ENCODE measurements at regions not wholly inside any gene's neighbourhood (a gene's known extent, or its start where the extent isn't known, plus 50 kb on each side); places are given as distances from the start of the nearest gene placed in this dataset.
"Not testable (repeated sequence)": the region's sequence is repeated elsewhere in the genome, so short reads cannot be mapped to it uniquely, and the experiment has no call there.

DNA sequence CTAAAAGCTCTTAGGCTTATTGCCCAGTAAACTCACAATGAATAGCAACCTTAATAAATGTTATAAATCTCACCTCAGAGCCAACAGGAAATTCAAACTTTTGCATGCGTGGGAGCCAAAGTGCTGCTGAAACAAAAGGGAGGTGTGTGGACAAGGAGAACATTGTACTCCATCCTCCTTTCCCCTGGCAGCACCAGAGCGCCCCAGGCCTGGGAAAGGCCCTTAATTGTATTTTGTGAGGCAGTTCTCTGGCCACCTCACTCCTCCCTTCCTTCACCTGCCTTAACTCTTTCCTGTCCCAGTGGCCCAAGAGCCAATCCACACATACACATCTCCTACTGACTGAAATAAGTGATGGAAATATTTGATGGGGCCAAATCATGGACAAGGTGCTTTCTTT is 648.5 kb downstream of the LMO4 start:
- intact Hi-C loops (cut with DNase I), result no loop called here
- DNase-seq (ENCODE audit: low spot score), result no peak

DNA sequence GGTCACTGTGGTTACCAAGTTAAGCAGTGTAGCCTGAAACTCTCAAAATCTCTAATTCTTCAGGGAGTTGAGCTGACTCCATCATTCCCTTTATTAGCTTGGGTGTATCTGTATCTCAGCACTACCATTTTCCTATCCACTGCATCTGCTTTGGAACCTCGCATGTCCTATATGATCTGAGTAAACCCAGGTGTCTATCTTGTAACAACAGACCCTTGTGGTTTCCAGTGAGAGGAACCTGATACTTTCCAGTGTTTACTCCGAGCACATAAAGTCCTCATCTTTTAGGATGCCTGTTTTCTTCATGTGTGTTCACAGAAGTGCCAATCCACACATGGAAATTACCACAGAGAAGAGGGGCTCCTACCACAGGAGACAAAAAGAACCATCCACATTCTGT is 650.4 kb downstream of the LMO4 start:
- intact Hi-C loops (cut with DNase I), result no loop called here
- no peak for DNase-seq (ENCODE audit: low spot score)

GRCh38 chr1:87980494-87980893 is 651.8 kb downstream of the LMO4 start:
- intact Hi-C loops (cut with DNase I), result no loop called here
- no peak for DNase-seq (ENCODE audit: low spot score)

DNA sequence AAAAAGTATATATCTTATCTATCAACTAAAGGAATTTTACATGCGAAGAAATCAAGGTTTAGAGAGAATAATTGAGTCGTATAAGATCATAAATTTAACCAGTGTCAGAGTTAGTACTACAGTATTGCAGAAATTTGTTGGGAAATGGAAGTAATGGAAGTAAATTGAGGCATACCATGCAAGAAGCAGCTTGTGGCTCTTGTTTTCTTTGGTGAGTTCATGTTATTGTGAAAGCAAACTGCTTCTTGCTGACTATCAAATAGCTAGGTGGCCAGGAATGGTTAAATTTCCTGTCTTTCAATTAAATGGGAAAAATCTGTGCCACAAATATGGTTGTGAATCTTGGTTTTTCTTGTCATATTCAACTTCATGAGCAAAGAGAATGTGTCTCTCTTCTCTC is 652.7 kb downstream of the LMO4 start:
- DNase-seq (ENCODE audit: low spot score), result no peak
- intact Hi-C loops (cut with DNase I), result no loop called here

DNA sequence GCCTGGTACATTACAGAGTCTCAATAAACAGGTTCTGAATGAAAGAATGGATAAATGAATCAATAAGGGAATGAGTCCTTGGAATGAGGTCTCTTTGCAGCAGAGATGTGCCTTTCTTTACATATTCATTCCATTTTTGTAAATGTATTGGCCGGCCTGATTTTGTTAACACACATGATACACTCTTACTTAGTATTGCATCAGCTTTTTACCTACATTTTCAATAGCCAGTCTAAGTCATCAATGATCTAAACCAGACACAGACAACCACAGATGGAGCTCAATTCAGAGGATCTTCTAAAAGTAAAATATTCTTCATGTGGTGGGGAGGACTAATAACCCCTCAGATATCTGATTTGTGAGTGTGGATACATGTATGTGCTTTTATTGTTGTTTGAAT is 653.1 kb downstream of the LMO4 start:
- DNase-seq (ENCODE audit: low spot score), result no peak

GRCh38 chr1:87983841-87984240 is 655.2 kb downstream of the LMO4 start:
- intact Hi-C loops (cut with DNase I), result no loop called here
- no peak for DNase-seq (ENCODE audit: low spot score)

More for the DNA sequence above, 653.1 kb downstream of the LMO4 start:
- intact Hi-C loops (cut with DNase I), result no loop called here

GRCh38 chr1:87985071-87985470 is 656.4 kb downstream of the LMO4 start:
- DNase-seq (ENCODE audit: low spot score), result no peak
- intact Hi-C loops (cut with DNase I), result no loop called here

GRCh38 chr1:87986130-87986866 is 657.6 kb downstream of the LMO4 start:
- no peak for DNase-seq (ENCODE audit: low spot score)
- intact Hi-C loops (cut with DNase I), result no loop called here

DNA sequence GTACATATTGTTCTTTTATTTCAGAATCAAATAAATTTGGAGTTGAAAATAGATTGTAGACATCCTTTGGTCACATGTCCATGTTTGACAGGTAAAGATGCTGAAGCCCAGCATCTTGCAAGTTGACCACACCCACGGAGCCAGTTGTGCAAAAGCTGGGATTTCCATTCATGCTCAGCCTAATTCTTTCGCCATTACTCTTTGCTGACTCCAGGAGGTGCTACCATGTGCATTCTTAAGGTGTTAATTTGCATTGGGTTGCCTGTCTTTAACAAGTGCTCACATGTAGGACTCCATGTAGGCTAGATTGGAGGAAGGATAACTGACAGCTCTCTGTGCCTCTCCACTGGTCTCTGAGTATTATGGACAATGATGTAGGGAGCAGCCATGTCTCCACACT is 660.7 kb downstream of the LMO4 start:
- DNase-seq (ENCODE audit: low spot score), result no peak
- intact Hi-C loops (cut with DNase I), result no loop called here

GRCh38 chr1:87992536-87992935 is 663.9 kb downstream of the LMO4 start:
- intact Hi-C loops (cut with DNase I); DNase-seq (ENCODE audit: low spot score): not testable (repeated sequence)

- intact Hi-C loops (cut with DNase I), result no loop called here
- no peak for DNase-seq (ENCODE audit: low spot score)
These were observed 664.4 kb downstream of the LMO4 start for GRCh38 chr1:87993051-87993450.

DNA sequence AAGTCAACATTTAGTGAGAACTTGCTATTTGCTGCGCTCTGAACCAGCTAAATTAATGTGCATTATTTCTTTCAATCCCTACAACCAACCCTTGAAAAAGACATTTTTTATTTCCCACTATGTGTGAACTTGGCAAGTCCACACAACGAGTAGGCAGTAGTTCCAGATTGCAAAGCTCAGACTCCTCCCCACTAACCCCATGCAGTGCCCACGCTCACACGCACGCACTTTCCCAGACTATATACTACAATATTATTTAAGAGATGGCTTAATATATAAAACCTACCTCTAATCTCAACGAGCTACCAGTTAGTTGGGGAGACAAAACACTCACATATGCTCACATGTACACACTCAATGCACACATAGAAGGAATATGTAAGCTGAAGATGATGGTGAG is 671.2 kb downstream of the LMO4 start:
- intact Hi-C loops (cut with DNase I), result no loop called here
- DNase-seq (ENCODE audit: low spot score), result no peak

DNA sequence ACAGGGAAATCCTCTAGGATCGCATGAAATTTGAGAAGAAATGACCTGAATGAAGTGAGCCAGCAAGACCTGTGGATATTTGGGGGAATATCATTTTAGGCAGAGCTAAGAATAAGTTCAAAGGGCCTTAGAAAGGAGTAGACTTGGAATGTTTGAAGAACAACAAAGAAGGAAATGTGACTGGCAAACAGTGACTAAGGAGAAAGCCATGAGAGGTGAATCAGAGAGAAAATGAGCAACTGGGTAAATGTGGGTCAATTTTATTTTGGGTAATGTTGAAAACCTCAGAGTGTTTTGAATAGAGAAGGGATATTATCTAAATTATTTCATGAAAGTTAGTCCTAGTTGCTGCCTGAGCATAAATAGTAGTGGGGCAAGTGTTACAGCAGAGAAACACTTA is 672.8 kb downstream of the LMO4 start:
- intact Hi-C loops (cut with DNase I), result no loop called here
- DNase-seq (ENCODE audit: low spot score), result no peak

GRCh38 chr1:88003255-88003654 is 674.6 kb downstream of the LMO4 start:
- intact Hi-C loops (cut with DNase I), result no loop called here
- DNase-seq (ENCODE audit: low spot score), result no peak

DNA sequence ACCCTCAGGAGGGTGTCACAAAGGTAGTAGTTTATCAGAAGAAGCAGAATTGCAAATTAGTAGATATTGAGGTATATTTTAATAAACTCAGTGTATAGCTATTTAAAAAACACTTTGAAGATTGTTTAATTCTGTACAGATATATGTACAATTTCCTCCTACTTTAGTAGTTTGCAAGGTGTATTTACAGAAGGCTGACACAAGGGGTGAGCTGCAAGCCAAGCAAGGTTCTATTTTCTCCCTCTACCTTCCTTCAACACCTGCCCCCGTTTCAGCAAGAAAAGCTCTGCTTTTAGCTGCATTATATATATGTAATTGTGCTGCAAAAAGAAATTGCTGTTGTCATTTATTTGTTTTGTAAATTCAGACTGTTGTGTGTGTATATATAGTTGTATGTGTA is 674.2 kb upstream of the PKN2 start:
- no peak for DNase-seq (ENCODE audit: low spot score)
- intact Hi-C loops (cut with DNase I), result no loop called here

GRCh38 chr1:88013485-88013884 is 670.6 kb upstream of the PKN2 start:
- DNase-seq (ENCODE audit: low spot score), result no peak
- intact Hi-C loops (cut with DNase I), result no loop called here

DNA sequence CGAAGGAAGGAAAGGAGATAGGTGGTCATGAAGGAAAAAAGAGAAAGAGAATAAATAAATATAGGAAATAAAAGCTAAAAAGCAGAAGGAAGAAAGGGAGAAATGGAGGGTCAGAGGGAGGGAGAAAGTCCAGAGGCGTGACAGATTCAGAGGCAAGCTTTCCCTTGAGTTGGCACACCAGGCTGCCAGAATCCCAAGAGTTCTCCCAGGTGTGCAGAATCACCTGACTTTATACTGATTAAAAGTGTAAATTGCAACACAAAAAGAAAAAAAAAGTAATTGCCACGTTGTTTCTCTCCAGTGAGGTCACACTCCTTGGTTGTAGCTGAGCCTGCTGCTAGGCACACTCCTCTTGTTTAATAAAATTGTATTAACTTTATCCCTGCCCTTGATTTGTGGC is 669.9 kb upstream of the PKN2 start:
- DNase-seq (ENCODE audit: low spot score), result no peak
- intact Hi-C loops (cut with DNase I), result no loop called here

DNA sequence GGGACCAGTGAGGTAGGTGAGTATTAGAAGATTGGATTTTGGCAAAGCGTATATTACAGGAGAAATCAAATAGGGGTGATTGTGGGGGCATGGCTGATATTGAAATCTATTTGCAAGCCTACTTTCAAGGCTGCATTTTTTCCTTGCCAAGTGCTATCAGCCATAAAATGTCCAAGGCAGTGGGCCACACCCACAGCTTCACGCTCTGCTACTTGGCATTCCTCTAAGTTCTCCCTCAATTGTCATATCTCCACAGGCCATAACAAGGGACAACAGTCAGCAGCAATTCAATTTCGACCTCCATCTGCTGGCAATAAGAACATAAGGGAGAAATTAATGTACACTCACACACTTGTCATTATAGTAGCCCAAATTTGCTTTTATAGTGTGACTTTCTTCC is 667.1 kb upstream of the PKN2 start:
- no peak for DNase-seq (ENCODE audit: low spot score)
- intact Hi-C loops (cut with DNase I), result no loop called here

- intact Hi-C loops (cut with DNase I), result no loop called here
- DNase-seq (ENCODE audit: low spot score), result no peak
These were observed 662.5 kb upstream of the PKN2 start for GRCh38 chr1:88021529-88021928.

- no peak for DNase-seq (ENCODE audit: low spot score)
- intact Hi-C loops (cut with DNase I), result no loop called here
These were observed 661.6 kb upstream of the PKN2 start for GRCh38 chr1:88022516-88022915.

GRCh38 chr1:88029142-88029541 is 654.9 kb upstream of the PKN2 start:
- intact Hi-C loops (cut with DNase I), result no loop called here
- no peak for DNase-seq (ENCODE audit: low spot score)

DNA sequence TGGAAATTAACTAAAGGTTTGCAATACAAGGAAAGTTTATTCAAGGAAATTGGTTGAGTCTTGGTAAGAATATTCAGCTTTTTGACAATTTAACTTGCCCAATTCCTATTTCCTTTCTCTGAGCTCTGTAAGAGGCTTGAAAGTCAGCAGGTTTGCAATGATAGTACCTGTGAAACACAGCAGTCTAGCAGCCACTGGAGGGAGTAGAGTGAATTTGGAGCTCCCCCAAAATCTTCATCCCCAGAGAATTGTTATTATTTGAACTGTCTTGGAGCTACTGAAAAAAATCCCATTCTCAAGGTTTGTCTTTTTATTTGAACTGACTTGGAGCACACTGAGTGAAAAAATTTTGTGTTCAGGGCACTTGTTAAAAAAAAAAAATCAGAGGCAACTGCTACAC is 654.2 kb upstream of the PKN2 start:
- intact Hi-C loops (cut with DNase I), result no loop called here
- no peak for DNase-seq (ENCODE audit: low spot score)
